ENCODE measurements at regions not wholly inside any gene's neighbourhood (a gene's known extent, or its start where the extent isn't known, plus 50 kb on each side); places are given as distances from the start of the nearest gene placed in this dataset.

GRCh38 chr15:61749169-61749568, 311.1 kb downstream of the VPS13C start:
- no peak overlapping the region for H3K27ac ChIP-seq
- WGBS, 2 experiments (ENCODE audit: low coverage in 1 of 2, low lambda C conversion rate in 2 of 2, missing lambda C conversion rate in 2 of 2), result 86 to 90% methylated on average over 7 of the region's 7 CpGs

GRCh38 chr15:61748529-61748928, 311.7 kb downstream of the VPS13C start:
- in situ Hi-C loops (cut with MboI), result no loop called here

More at GRCh38 chr15:61749169-61749568, 311.1 kb downstream of the VPS13C start:
- H2AFZ ChIP-seq, result no peak overlapping the region
- H3K4me3 ChIP-seq, result no peak overlapping the region
- no peaks in the 10 kb centered on the region for H4K20me1 ChIP-seq (ENCODE audit: insufficient read depth)
- no peaks in the 10 kb centered on the region; the same call in 1 of the 2 replicates for H3K27me3 ChIP-seq (replicated peaks; ENCODE audit: insufficient read depth)
- in situ Hi-C loops (cut with MboI), result no loop called here
- H3K79me2 ChIP-seq (ENCODE audit: insufficient read depth), result no peaks in the 10 kb centered on the region
- H3F3A ChIP-seq (ENCODE audit: insufficient read depth), result no peaks in the 10 kb centered on the region
- no peaks in the 10 kb centered on the region for H3K4me1 ChIP-seq (ENCODE audit: insufficient read depth)
- no peak overlapping the region for H3K4me2 ChIP-seq (ENCODE audit: unreplicated experiment)
- DNase-seq, result no peak
- no peaks in the 10 kb centered on the region for H3K9me2 ChIP-seq (ENCODE audit: insufficient read depth)
- no peaks in the 10 kb centered on the region for H3K36me3 ChIP-seq (ENCODE audit: low read depth)
- H3K9ac ChIP-seq, result no peak overlapping the region
- no peaks in the 10 kb centered on the region for H3K9me3 ChIP-seq (ENCODE audit: low read depth)
- no peak for TF ChIP-seq EZH2phosphoT487 (IDR thresholded peaks at IDR 0.05; ENCODE audit: insufficient read depth, low read depth)
- TF ChIP-seq EZH2 (IDR thresholded peaks at IDR 0.05; ENCODE audit: insufficient read depth, poor library complexity, severe bottlenecking), result no peak

GRCh38 chr15:61746589-61746988, 313.7 kb downstream of the VPS13C start:
- Histone ChIP-seq H3F3A (ENCODE audit: insufficient read depth) (no peaks in the 10 kb centered on the region), H3K9ac (no peak overlapping the region), H3K27me3 (replicated peaks; ENCODE audit: insufficient read depth) (no peaks in the 10 kb centered on the region; the same call in 1 of the 2 replicates), H3K4me1 (ENCODE audit: insufficient read depth) (no peaks in the 10 kb centered on the region), H3K4me3 (no peak overlapping the region), H3K9me3 (ENCODE audit: low read depth) (no peaks in the 10 kb centered on the region), H3K79me2 (ENCODE audit: insufficient read depth) (no peaks in the 10 kb centered on the region), H3K9me2 (ENCODE audit: insufficient read depth) (no peaks in the 10 kb centered on the region), H3K27ac (no peak overlapping the region), H4K20me1 (ENCODE audit: insufficient read depth) (no peaks in the 10 kb centered on the region), H3K36me3 (ENCODE audit: low read depth) (no peaks in the 10 kb centered on the region), H3K4me2 (ENCODE audit: unreplicated experiment) (no peak overlapping the region), H2AFZ (no peak overlapping the region)
- 56 to 68% methylated on average over 2 of the region's 2 CpGs for WGBS, 2 experiments (ENCODE audit: low coverage in 1 of 2, low lambda C conversion rate in 2 of 2, missing lambda C conversion rate in 2 of 2)
- TF ChIP-seq EZH2phosphoT487 (IDR thresholded peaks at IDR 0.05; ENCODE audit: insufficient read depth, low read depth), result no peak
- TF ChIP-seq EZH2 (IDR thresholded peaks at IDR 0.05; ENCODE audit: insufficient read depth, poor library complexity, severe bottlenecking), result no peak
- DNase-seq, result no peak
- in situ Hi-C loops (cut with MboI), result no loop called here

More at GRCh38 chr15:61748529-61748928, 311.7 kb downstream of the VPS13C start:
- Histone ChIP-seq H3K27me3 (replicated peaks; ENCODE audit: insufficient read depth) (no peaks in the 10 kb centered on the region; the same call in 1 of the 2 replicates), H3K9ac (no peak overlapping the region), H3K9me3 (ENCODE audit: low read depth) (no peaks in the 10 kb centered on the region), H3K36me3 (ENCODE audit: low read depth) (no peaks in the 10 kb centered on the region), H3K27ac (no peak overlapping the region), H2AFZ (no peak overlapping the region), H3F3A (ENCODE audit: insufficient read depth) (no peaks in the 10 kb centered on the region), H3K4me1 (ENCODE audit: insufficient read depth) (no peaks in the 10 kb centered on the region), H3K4me3 (no peak overlapping the region), H3K9me2 (ENCODE audit: insufficient read depth) (no peaks in the 10 kb centered on the region), H4K20me1 (ENCODE audit: insufficient read depth) (no peaks in the 10 kb centered on the region), H3K4me2 (ENCODE audit: unreplicated experiment) (no peak overlapping the region), H3K79me2 (ENCODE audit: insufficient read depth) (no peaks in the 10 kb centered on the region)
- 13 to 30% methylated on average over 2 of the region's 2 CpGs for WGBS, 2 experiments (ENCODE audit: low coverage in 1 of 2, low lambda C conversion rate in 2 of 2, missing lambda C conversion rate in 2 of 2)
- DNase-seq, result no peak
- TF ChIP-seq EZH2phosphoT487 (IDR thresholded peaks at IDR 0.05; ENCODE audit: insufficient read depth, low read depth) (no peak), EZH2 (IDR thresholded peaks at IDR 0.05; ENCODE audit: insufficient read depth, poor library complexity, severe bottlenecking) (no peak)

- H3K9me3 ChIP-seq (ENCODE audit: low read depth), result no peaks in the 10 kb centered on the region
- H2AFZ ChIP-seq, result no peak overlapping the region
- no peaks in the 10 kb centered on the region for H3K36me3 ChIP-seq (ENCODE audit: low read depth)
- H3K27me3 ChIP-seq (replicated peaks; ENCODE audit: insufficient read depth), result no peaks in the 10 kb centered on the region; the same call in 1 of the 2 replicates
- no peak for DNase-seq
- TF ChIP-seq EZH2 (IDR thresholded peaks at IDR 0.05; ENCODE audit: insufficient read depth, poor library complexity, severe bottlenecking), result no peak
- no peak for TF ChIP-seq EZH2phosphoT487 (IDR thresholded peaks at IDR 0.05; ENCODE audit: insufficient read depth, low read depth)
- no peaks in the 10 kb centered on the region for H3K4me1 ChIP-seq (ENCODE audit: insufficient read depth)
- H3K9me2 ChIP-seq (ENCODE audit: insufficient read depth), result no peaks in the 10 kb centered on the region
- no peak overlapping the region for H3K4me3 ChIP-seq
- no peak overlapping the region for H3K9ac ChIP-seq
- no peak overlapping the region for H3K27ac ChIP-seq
- 35% methylated on average over 3 of the region's 3 CpGs for WGBS, 2 experiments (ENCODE audit: low coverage in 1 of 2, low lambda C conversion rate in 2 of 2, missing lambda C conversion rate in 2 of 2)
- H4K20me1 ChIP-seq (ENCODE audit: insufficient read depth), result no peaks in the 10 kb centered on the region
- in situ Hi-C loops (cut with MboI), result no loop called here
- no peak overlapping the region for H3K4me2 ChIP-seq (ENCODE audit: unreplicated experiment)
- no peaks in the 10 kb centered on the region for H3K79me2 ChIP-seq (ENCODE audit: insufficient read depth)
- H3F3A ChIP-seq (ENCODE audit: insufficient read depth), result no peaks in the 10 kb centered on the region
These were observed 316.8 kb downstream of the VPS13C start for GRCh38 chr15:61743345-61743909.

GRCh38 chr15:61742591-61742990, 317.7 kb downstream of the VPS13C start:
- H3K36me3 ChIP-seq (ENCODE audit: low read depth), result no peaks in the 10 kb centered on the region
- H3K79me2 ChIP-seq (ENCODE audit: insufficient read depth), result no peaks in the 10 kb centered on the region
- no peak overlapping the region for H3K4me2 ChIP-seq (ENCODE audit: unreplicated experiment)
- in situ Hi-C loops (cut with MboI), result no loop called here
- H2AFZ ChIP-seq, result no peak overlapping the region
- H3K27ac ChIP-seq, result no peak overlapping the region
- no peaks in the 10 kb centered on the region for H4K20me1 ChIP-seq (ENCODE audit: insufficient read depth)
- H3K9me3 ChIP-seq (ENCODE audit: low read depth), result no peaks in the 10 kb centered on the region
- no peak for DNase-seq
- no peaks in the 10 kb centered on the region; the same call in 1 of the 2 replicates for H3K27me3 ChIP-seq (replicated peaks; ENCODE audit: insufficient read depth)
- H3K4me3 ChIP-seq, result no peak overlapping the region
- no peaks in the 10 kb centered on the region for H3F3A ChIP-seq (ENCODE audit: insufficient read depth)
- no peaks in the 10 kb centered on the region for H3K4me1 ChIP-seq (ENCODE audit: insufficient read depth)
- H3K9ac ChIP-seq, result no peak overlapping the region
- no peak for TF ChIP-seq EZH2 (IDR thresholded peaks at IDR 0.05; ENCODE audit: insufficient read depth, poor library complexity, severe bottlenecking)
- TF ChIP-seq EZH2phosphoT487 (IDR thresholded peaks at IDR 0.05; ENCODE audit: insufficient read depth, low read depth), result no peak
- H3K9me2 ChIP-seq (ENCODE audit: insufficient read depth), result no peaks in the 10 kb centered on the region
